ENCODE measurements at regions not wholly inside any gene's neighbourhood (a gene's known extent, or its start where the extent isn't known, plus 50 kb on each side); places are given as distances from the start of the nearest gene placed in this dataset.

- TF ChIP-seq CREB1 (CRISPR knock-in tag; IDR thresholded peaks at IDR 0.05; ENCODE audit: low read depth) (no peak), CTCF (conservative IDR thresholded peaks at IDR 0.05; ENCODE audit: low read depth in 2 of 2) (no peak), EZH2phosphoT487 (IDR thresholded peaks at IDR 0.05; ENCODE audit: unreplicated experiment) (no peak), REST (IDR thresholded peaks at IDR 0.05; ENCODE audit: unreplicated experiment) (no peak), POLR2AphosphoS5 (IDR thresholded peaks at IDR 0.05; ENCODE audit: low read depth) (no peak), EZH2 (IDR thresholded peaks at IDR 0.05; ENCODE audit: low read depth, unreplicated experiment) (no peak), JUNB (IDR thresholded peaks at IDR 0.05; ENCODE audit: unreplicated experiment) (no peak), ETS1 (IDR thresholded peaks at IDR 0.05) (no peak)
Measured at GRCh38 chr6:56852260-56853010, 102.5 kb upstream of the BEND6 start.

Measured in GM23338 (cell line).